ENCODE measurements at regions not wholly inside any gene's neighbourhood (a gene's known extent, or its start where the extent isn't known, plus 50 kb on each side); places are given as distances from the start of the nearest gene placed in this dataset.

GRCh38 chr5:43941806-43942205, 338.8 kb downstream of the NNT start:
- no peaks in the 10 kb centered on the region for H3K36me3 ChIP-seq (ENCODE audit: control insufficient read depth, insufficient read depth, low read length)
- H3K4me1 ChIP-seq (ENCODE audit: control insufficient read depth, insufficient read depth, low read length, poor library complexity, severe bottlenecking): no peaks in the 10 kb centered on the region
- H3K9me3 ChIP-seq (ENCODE audit: control insufficient read depth, low read length): peaks cover 13% of the 10 kb centered on the region
- H3K27ac ChIP-seq (ENCODE audit: low read depth, low read length, severe bottlenecking): no peak overlapping the region
- H3K4me3 ChIP-seq (ENCODE audit: extremely low read depth, insufficient read depth, low read length, poor library complexity, severe bottlenecking): no peak overlapping the region
- WGBS, 2 experiments (ENCODE audit: insufficient coverage in 2 of 2): 100% methylated on average over 1 of the region's 1 CpG; no CpG with 5 or more reads in 1 of the 2 experiments

GRCh38 chr5:43940562-43940961, 337.6 kb downstream of the NNT start:
- H3K4me1 ChIP-seq (ENCODE audit: control insufficient read depth, insufficient read depth, low read length, poor library complexity, severe bottlenecking): no peaks in the 10 kb centered on the region
- no peak overlapping the region for H3K4me3 ChIP-seq (ENCODE audit: extremely low read depth, insufficient read depth, low read length, poor library complexity, severe bottlenecking)
- WGBS, 2 experiments (ENCODE audit: insufficient coverage in 2 of 2): no CpG with 5 or more reads among the region's 2 CpGs
- no peaks in the 10 kb centered on the region for H3K36me3 ChIP-seq (ENCODE audit: control insufficient read depth, insufficient read depth, low read length)
- H3K27ac ChIP-seq (ENCODE audit: low read depth, low read length, severe bottlenecking): no peak overlapping the region
- peaks cover 5% of the 10 kb centered on the region for H3K9me3 ChIP-seq (ENCODE audit: control insufficient read depth, low read length)

GRCh38 chr5:43926923-43927322, 323.9 kb downstream of the NNT start:
- H3K4me1 ChIP-seq (ENCODE audit: control insufficient read depth, insufficient read depth, low read length, poor library complexity, severe bottlenecking): no peaks in the 10 kb centered on the region
- no peaks in the 10 kb centered on the region for H3K36me3 ChIP-seq (ENCODE audit: control insufficient read depth, insufficient read depth, low read length)
- WGBS, 2 experiments (ENCODE audit: insufficient coverage in 2 of 2): no CpG with 5 or more reads among the region's 2 CpGs
- no peak overlapping the region for H3K4me3 ChIP-seq (ENCODE audit: extremely low read depth, insufficient read depth, low read length, poor library complexity, severe bottlenecking)
- H3K9me3 ChIP-seq (ENCODE audit: control insufficient read depth, low read length): no peaks in the 10 kb centered on the region
- H3K27ac ChIP-seq (ENCODE audit: low read depth, low read length, severe bottlenecking): no peak overlapping the region

GRCh38 chr5:43920422-43920821, 317.4 kb downstream of the NNT start:
- H3K9me3 ChIP-seq (ENCODE audit: control insufficient read depth, low read length): peaks cover 5% of the 10 kb centered on the region
- H3K36me3 ChIP-seq (ENCODE audit: control insufficient read depth, insufficient read depth, low read length): no peaks in the 10 kb centered on the region
- no peak overlapping the region for H3K27ac ChIP-seq (ENCODE audit: low read depth, low read length, severe bottlenecking)
- H3K4me1 ChIP-seq (ENCODE audit: control insufficient read depth, insufficient read depth, low read length, poor library complexity, severe bottlenecking): no peaks in the 10 kb centered on the region
- H3K4me3 ChIP-seq (ENCODE audit: extremely low read depth, insufficient read depth, low read length, poor library complexity, severe bottlenecking): no peak overlapping the region

GRCh38 chr5:43917925-43918324, 314.9 kb downstream of the NNT start:
- Histone ChIP-seq H3K9me3 (ENCODE audit: control insufficient read depth, low read length) (peaks cover 5% of the 10 kb centered on the region), H3K36me3 (ENCODE audit: control insufficient read depth, insufficient read depth, low read length) (no peaks in the 10 kb centered on the region), H3K4me3 (ENCODE audit: extremely low read depth, insufficient read depth, low read length, poor library complexity, severe bottlenecking) (no peak overlapping the region), H3K4me1 (ENCODE audit: control insufficient read depth, insufficient read depth, low read length, poor library complexity, severe bottlenecking) (no peaks in the 10 kb centered on the region), H3K27ac (ENCODE audit: low read depth, low read length, severe bottlenecking) (no peak overlapping the region)
- 81 to 85% methylated on average over 2 to 3 of the region's 3 CpGs for WGBS, 2 experiments (ENCODE audit: insufficient coverage in 2 of 2)

GRCh38 chr5:43903129-43903528, 300.1 kb downstream of the NNT start:
- Histone ChIP-seq H3K4me1 (ENCODE audit: control insufficient read depth, insufficient read depth, low read length, poor library complexity, severe bottlenecking) (no peaks in the 10 kb centered on the region), H3K9me3 (ENCODE audit: control insufficient read depth, low read length) (no peaks in the 10 kb centered on the region), H3K27ac (ENCODE audit: low read depth, low read length, severe bottlenecking) (no peak overlapping the region), H3K4me3 (ENCODE audit: extremely low read depth, insufficient read depth, low read length, poor library complexity, severe bottlenecking) (no peak overlapping the region), H3K36me3 (ENCODE audit: control insufficient read depth, insufficient read depth, low read length) (no peaks in the 10 kb centered on the region)

- Histone ChIP-seq H3K4me3 (ENCODE audit: extremely low read depth, insufficient read depth, low read length, poor library complexity, severe bottlenecking) (no peak overlapping the region), H3K9me3 (ENCODE audit: control insufficient read depth, low read length) (no peaks in the 10 kb centered on the region), H3K36me3 (ENCODE audit: control insufficient read depth, insufficient read depth, low read length) (no peaks in the 10 kb centered on the region), H3K27ac (ENCODE audit: low read depth, low read length, severe bottlenecking) (no peak overlapping the region), H3K4me1 (ENCODE audit: control insufficient read depth, insufficient read depth, low read length, poor library complexity, severe bottlenecking) (no peaks in the 10 kb centered on the region)
- 60% methylated on average over 1 of the region's 1 CpG; no CpG with 5 or more reads in 1 of the 2 experiments for WGBS, 2 experiments (ENCODE audit: insufficient coverage in 2 of 2)
These were observed 298.0 kb downstream of the NNT start for GRCh38 chr5:43900974-43901373.

GRCh38 chr5:43895876-43896275, 292.9 kb downstream of the NNT start:
- H3K36me3 ChIP-seq (ENCODE audit: control insufficient read depth, insufficient read depth, low read length): no peaks in the 10 kb centered on the region
- no peak overlapping the region for H3K27ac ChIP-seq (ENCODE audit: low read depth, low read length, severe bottlenecking)
- 89 to 91% methylated on average over 1 of the region's 1 CpG for WGBS, 2 experiments (ENCODE audit: insufficient coverage in 2 of 2)
- H3K4me1 ChIP-seq (ENCODE audit: control insufficient read depth, insufficient read depth, low read length, poor library complexity, severe bottlenecking): no peaks in the 10 kb centered on the region
- H3K9me3 ChIP-seq (ENCODE audit: control insufficient read depth, low read length): no peaks in the 10 kb centered on the region
- no peak overlapping the region for H3K4me3 ChIP-seq (ENCODE audit: extremely low read depth, insufficient read depth, low read length, poor library complexity, severe bottlenecking)

GRCh38 chr5:43893951-43894684, 291.1 kb downstream of the NNT start:
- Histone ChIP-seq H3K36me3 (ENCODE audit: control insufficient read depth, insufficient read depth, low read length) (no peaks in the 10 kb centered on the region), H3K27ac (ENCODE audit: low read depth, low read length, severe bottlenecking) (no peak overlapping the region), H3K9me3 (ENCODE audit: control insufficient read depth, low read length) (no peaks in the 10 kb centered on the region), H3K4me3 (ENCODE audit: extremely low read depth, insufficient read depth, low read length, poor library complexity, severe bottlenecking) (no peak overlapping the region), H3K4me1 (ENCODE audit: control insufficient read depth, insufficient read depth, low read length, poor library complexity, severe bottlenecking) (no peaks in the 10 kb centered on the region)
- no CpG with 5 or more reads among the region's 4 CpGs for whole genome bisulfite sequencing, 2 experiments (ENCODE audit: insufficient coverage in 2 of 2)

GRCh38 chr5:43891112-43891511, 288.1 kb downstream of the NNT start:
- WGBS, 2 experiments (ENCODE audit: insufficient coverage in 2 of 2): 95 to 100% methylated on average over 1 of the region's 1 CpG
- no peaks in the 10 kb centered on the region for H3K9me3 ChIP-seq (ENCODE audit: control insufficient read depth, low read length)
- H3K4me3 ChIP-seq (ENCODE audit: extremely low read depth, insufficient read depth, low read length, poor library complexity, severe bottlenecking): no peak overlapping the region
- H3K27ac ChIP-seq (ENCODE audit: low read depth, low read length, severe bottlenecking): no peak overlapping the region
- no peaks in the 10 kb centered on the region for H3K4me1 ChIP-seq (ENCODE audit: control insufficient read depth, insufficient read depth, low read length, poor library complexity, severe bottlenecking)
- H3K36me3 ChIP-seq (ENCODE audit: control insufficient read depth, insufficient read depth, low read length): no peaks in the 10 kb centered on the region

- Histone ChIP-seq H3K27ac (ENCODE audit: low read depth, low read length, severe bottlenecking) (no peak overlapping the region), H3K9me3 (ENCODE audit: control insufficient read depth, low read length) (no peaks in the 10 kb centered on the region), H3K36me3 (ENCODE audit: control insufficient read depth, insufficient read depth, low read length) (no peaks in the 10 kb centered on the region), H3K4me3 (ENCODE audit: extremely low read depth, insufficient read depth, low read length, poor library complexity, severe bottlenecking) (no peak overlapping the region), H3K4me1 (ENCODE audit: control insufficient read depth, insufficient read depth, low read length, poor library complexity, severe bottlenecking) (no peaks in the 10 kb centered on the region)
- 100% methylated on average over 1 of the region's 1 CpG for WGBS, 2 experiments (ENCODE audit: insufficient coverage in 2 of 2)
These were observed 286.3 kb downstream of the NNT start for GRCh38 chr5:43889233-43889632.
